ENCODE measurements at regions not wholly inside any gene's neighbourhood (a gene's known extent, or its start where the extent isn't known, plus 50 kb on each side); places are given as distances from the start of the nearest gene placed in this dataset.
"Not testable (repeated sequence)": the region's sequence is repeated elsewhere in the genome, so short reads cannot be mapped to it uniquely, and the experiment has no call there.

- DNase-seq: no peak
Observed at GRCh38 chr20:1845163-1845523, 50.1 kb upstream of the SIRPA start.

- no peak for DNase-seq
Observed at GRCh38 chr20:1844325-1845162, 50.7 kb upstream of the SIRPA start.

- no peak for DNase-seq
Observed at GRCh38 chr20:1842281-1842680, 52.9 kb upstream of the SIRPA start.

GRCh38 chr20:1841554-1842140 is 53.6 kb upstream of the SIRPA start:
- no peak for DNase-seq

- DNase-seq: no peak
Observed at GRCh38 chr20:1840817-1841553, 54.2 kb upstream of the SIRPA start.

GRCh38 chr20:1839376-1840317 is 55.6 kb upstream of the SIRPA start:
- DNase-seq: not testable (repeated sequence)

- peak; percentile 12 for DNase-seq
Observed at GRCh38 chr20:1838556-1839279, 56.5 kb upstream of the SIRPA start.

GRCh38 chr20:1835186-1836035 is 59.8 kb upstream of the SIRPA start:
- DNase-seq: no peak

GRCh38 chr20:1833728-1834726 is 61.2 kb upstream of the SIRPA start:
- no peak for DNase-seq

- DNase-seq: no peak
Observed at GRCh38 chr20:1833216-1833615, 62.0 kb upstream of the SIRPA start.

- DNase-seq: no peak
Observed at GRCh38 chr20:1832634-1833033, 62.6 kb upstream of the SIRPA start.

GRCh38 chr20:1831606-1832005 is 63.6 kb upstream of the SIRPA start:
- no peak for DNase-seq

- DNase-seq: no peak
Observed at GRCh38 chr20:1831096-1831495, 64.1 kb upstream of the SIRPA start.

- DNase-seq: no peak
Observed at GRCh38 chr20:1830240-1830639, 65.0 kb upstream of the SIRPA start.

- DNase-seq: no peak
Observed at GRCh38 chr20:1829531-1829930, 65.7 kb upstream of the SIRPA start.

GRCh38 chr20:1828786-1829131 is 66.4 kb upstream of the SIRPA start:
- no peak for DNase-seq

GRCh38 chr20:1827974-1828785 is 67.0 kb upstream of the SIRPA start:
- DNase-seq: no peak

- DNase-seq: no peak
Observed at GRCh38 chr20:1827510-1827973, 67.7 kb upstream of the SIRPA start.

- no peak for DNase-seq
Observed at GRCh38 chr20:1825938-1826445, 69.2 kb upstream of the SIRPA start.
